Cardiac muscle cell (in vitro differentiated cells and primary cell): ENCODE measurements at regions not wholly inside any gene's neighbourhood (a gene's known extent, or its start where the extent isn't known, plus 50 kb on each side); places are given as distances from the start of the nearest gene placed in this dataset.

Source experiments
- DNase-seq, 2 donors: peaks; one replicate each; pipeline versions ENCODE4 v3.0.0 to v3.0.0-alpha.2; 2010 to 2017; ENCODE audit warnings: low read depth in 1 of 2, low spot score in 1 of 2
- H3K27ac ChIP-seq: fragments of 200-600 bp; sonication (generic); 2 replicates; pipeline ENCODE4 v1.5.1; 2016
- H3K27me3 ChIP-seq: fragments of 200-600 bp; sonication (generic); 2 replicates; pipeline ENCODE4 v1.6.0; 2016; ENCODE audit warnings: control low read depth
- H3K36me3 ChIP-seq: fragments of 200-600 bp; sonication (generic); 2 replicates; pipeline ENCODE4 v1.5.1; 2016; ENCODE audit warnings: control low read depth
- H3K4me1 ChIP-seq: fragments of 200-600 bp; sonication (generic); 2 replicates; pipeline ENCODE4 v1.8.1; 2017; ENCODE audit warnings: low read depth, mild to moderate bottlenecking, mixed run types
- H3K4me3 ChIP-seq: fragments of 200-600 bp; sonication (generic); 2 replicates; pipeline ENCODE4 v1.5.1; 2016; ENCODE audit warnings: mild to moderate bottlenecking
- H3K9me3 ChIP-seq: fragments of 200-600 bp; sonication (generic); 2 replicates; pipeline ENCODE4 v1.5.1; 2017; ENCODE audit warnings: low read depth, mild to moderate bottlenecking, control low read depth
- TF ChIP-seq, protein P1 (sequence below): IDR thresholded peaks from 2 replicates; pipeline ENCODE4 v1.5.1; 2012; ENCODE audit warnings: low read depth, mild to moderate bottlenecking, low read length

DNA sequence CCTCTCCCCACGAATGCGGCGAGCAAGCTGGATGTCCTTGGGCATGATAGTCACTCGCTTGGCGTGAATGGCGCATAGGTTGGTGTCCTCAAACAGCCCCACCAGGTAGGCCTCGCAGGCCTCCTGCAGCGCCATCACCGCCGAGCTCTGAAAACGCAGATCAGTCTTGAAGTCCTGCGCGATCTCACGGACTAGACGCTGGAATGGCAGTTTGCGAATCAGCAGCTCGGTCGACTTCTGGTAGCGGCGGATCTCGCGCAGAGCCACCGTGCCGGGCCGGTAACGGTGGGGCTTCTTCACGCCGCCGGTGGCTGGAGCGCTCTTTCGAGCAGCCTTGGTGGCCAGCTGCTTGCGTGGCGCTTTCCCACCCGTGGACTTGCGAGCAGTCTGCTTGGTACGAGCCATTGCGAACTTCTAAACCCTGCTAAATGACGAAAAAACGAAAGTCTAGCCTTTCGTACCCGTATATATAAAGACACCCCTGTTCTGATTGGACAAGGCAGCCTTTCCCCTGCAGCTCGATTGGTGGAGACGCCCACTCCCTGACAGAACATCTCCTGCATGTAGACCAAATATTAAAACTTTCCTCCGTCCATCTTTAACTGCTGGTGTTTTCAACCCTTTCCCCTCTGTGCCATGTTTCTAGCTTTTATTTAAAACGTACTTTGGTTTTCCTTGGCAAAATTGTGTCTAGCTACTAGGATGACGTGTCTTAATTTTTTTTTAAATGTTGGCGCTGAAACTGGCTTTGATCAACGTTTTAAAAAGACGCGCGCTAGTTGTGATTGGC lies 109.8 kb downstream of the HFE start:
- H3K36me3 ChIP-seq, result no peaks in the 10 kb centered on the region
- TF ChIP-seq, protein P1, sequence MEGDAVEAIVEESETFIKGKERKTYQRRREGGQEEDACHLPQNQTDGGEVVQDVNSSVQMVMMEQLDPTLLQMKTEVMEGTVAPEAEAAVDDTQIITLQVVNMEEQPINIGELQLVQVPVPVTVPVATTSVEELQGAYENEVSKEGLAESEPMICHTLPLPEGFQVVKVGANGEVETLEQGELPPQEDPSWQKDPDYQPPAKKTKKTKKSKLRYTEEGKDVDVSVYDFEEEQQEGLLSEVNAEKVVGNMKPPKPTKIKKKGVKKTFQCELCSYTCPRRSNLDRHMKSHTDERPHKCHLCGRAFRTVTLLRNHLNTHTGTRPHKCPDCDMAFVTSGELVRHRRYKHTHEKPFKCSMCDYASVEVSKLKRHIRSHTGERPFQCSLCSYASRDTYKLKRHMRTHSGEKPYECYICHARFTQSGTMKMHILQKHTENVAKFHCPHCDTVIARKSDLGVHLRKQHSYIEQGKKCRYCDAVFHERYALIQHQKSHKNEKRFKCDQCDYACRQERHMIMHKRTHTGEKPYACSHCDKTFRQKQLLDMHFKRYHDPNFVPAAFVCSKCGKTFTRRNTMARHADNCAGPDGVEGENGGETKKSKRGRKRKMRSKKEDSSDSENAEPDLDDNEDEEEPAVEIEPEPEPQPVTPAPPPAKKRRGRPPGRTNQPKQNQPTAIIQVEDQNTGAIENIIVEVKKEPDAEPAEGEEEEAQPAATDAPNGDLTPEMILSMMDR, result no peak
- DNase-seq, result peak; percentile 79 to 94

DNA sequence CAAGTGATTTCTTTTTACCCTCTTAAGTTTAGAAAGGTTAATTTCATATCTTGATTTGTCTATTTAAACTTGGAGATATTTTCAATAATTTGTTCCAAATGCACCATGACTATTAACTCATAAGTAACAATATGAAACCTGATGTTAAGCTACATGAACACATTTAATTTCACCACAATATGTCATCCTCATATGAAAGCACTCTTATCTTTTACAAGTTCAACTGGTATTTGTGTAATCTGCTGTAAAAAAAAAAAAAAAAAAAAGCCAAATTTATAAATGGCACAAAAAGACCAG lies 110.4 kb downstream of the HFE start:
- Histone ChIP-seq H3K27ac (peak overlapping the region; percentile 90), H3K4me1 (peaks cover 18% of the 10 kb centered on the region), H3K4me3 (peak overlapping the region; percentile 75), H3K27me3 (no peaks in the 10 kb centered on the region), H3K9me3 (no peaks in the 10 kb centered on the region), H3K36me3 (no peaks in the 10 kb centered on the region)
- TF ChIP-seq, protein P1, result no peak
- DNase-seq, result no peak

More for the DNA sequence above, 109.8 kb downstream of the HFE start:
- no peaks in the 10 kb centered on the region for H3K27me3 ChIP-seq
- no peaks in the 10 kb centered on the region for H3K9me3 ChIP-seq
- H3K4me1 ChIP-seq, result peaks cover 18% of the 10 kb centered on the region
- peak overlapping the region; percentile 66 for H3K27ac ChIP-seq
- H3K4me3 ChIP-seq, result peak overlapping the region; percentile 75

DNA sequence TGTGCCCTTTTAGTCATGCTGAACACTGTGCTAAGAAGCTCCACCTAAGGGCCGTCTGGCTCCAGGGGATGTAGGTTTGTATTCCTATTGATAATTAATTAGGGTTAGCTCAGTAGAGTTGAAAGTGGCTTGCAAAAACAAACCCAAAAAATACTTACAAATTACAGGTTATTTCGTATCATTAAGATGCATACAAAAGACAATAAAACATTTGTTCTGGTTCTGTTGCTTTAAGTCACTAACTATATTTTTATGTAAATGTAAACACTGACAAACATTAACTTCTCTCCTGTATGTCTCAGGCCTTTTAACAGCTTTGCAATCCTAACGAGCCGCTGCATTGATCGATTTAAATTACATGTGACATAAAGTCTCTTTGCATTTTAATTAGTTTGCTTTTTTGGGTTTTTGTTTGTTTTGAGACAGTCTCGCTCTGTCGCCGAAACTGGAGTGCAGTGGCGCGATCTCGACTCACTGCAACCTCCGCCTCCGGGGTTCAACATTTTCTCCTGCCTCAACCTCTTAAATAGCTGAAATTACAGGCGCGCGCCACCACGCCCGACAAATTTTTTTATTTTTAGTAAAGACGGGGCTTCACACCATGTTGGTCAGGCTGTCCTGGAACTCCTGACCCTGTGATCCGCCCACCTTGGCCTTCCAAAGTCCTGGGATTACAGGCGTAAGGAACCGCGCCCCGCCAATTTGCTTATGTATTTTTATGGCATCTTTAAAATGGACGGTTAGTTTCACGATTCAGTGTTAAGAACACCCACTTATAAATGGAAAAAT lies 110.9 kb downstream of the HFE start:
- Histone ChIP-seq H3K27ac (peak overlapping the region; percentile 90), H3K9me3 (no peaks in the 10 kb centered on the region), H3K36me3 (no peaks in the 10 kb centered on the region), H3K4me1 (peaks cover 18% of the 10 kb centered on the region), H3K27me3 (no peaks in the 10 kb centered on the region), H3K4me3 (peak overlapping the region; percentile 75)
- TF ChIP-seq, protein P1, result no peak
- peak; percentile 24 to 32 for DNase-seq

DNA sequence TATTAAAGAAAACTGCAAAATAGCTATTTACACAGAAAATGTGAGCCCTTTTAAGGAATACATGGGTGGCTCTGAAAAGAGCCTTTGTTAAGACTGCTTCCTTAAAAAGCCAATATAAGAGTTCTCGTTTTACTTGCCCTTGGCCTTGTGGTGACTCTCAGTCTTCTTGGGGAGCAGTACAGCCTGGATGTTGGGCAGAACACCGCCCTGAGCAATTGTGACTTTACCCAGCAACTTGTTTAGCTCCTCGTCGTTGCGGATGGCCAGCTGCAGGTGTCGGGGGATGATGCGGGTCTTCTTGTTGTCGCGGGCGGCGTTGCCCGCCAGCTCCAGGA lies 111.5 kb downstream of the HFE start:
- no peaks in the 10 kb centered on the region for H3K9me3 ChIP-seq
- H3K4me3 ChIP-seq, result peak overlapping the region; percentile 75
- H3K27me3 ChIP-seq, result no peaks in the 10 kb centered on the region
- H3K27ac ChIP-seq, result peak overlapping the region; percentile 90
- no peaks in the 10 kb centered on the region for H3K36me3 ChIP-seq
- TF ChIP-seq, protein P1, result no peak
- no peak for DNase-seq
- peaks cover 18% of the 10 kb centered on the region for H3K4me1 ChIP-seq

DNA sequence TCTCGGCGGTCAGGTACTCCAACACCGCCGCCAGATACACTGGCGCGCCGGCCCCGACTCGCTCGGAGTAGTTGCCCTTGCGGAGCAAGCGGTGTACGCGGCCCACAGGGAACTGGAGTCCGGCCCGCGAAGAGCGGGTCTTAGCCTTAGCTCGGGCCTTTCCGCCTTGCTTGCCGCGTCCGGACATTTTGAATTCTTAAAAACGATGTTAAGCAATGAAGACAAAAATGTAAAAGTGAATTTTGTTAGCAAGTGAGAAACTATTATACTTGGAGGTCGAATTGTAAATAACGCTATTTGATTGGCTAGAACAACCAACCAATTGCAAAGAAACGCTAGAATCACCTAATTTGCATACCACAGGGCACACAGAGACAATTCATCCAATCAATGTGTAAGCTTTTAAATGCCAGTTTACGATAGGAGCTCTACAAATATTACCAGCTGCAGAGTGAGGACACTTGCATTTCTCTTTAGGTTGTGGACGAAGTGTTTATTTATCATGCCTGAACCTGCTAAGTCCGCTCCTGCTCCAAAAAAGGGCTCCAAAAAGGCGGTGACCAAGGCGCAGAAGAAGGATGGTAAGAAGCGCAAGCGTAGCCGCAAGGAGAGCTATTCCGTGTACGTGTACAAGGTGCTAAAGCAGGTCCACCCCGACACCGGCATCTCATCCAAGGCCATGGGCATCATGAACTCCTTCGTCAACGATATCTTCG lies 112.0 kb downstream of the HFE start:
- Histone ChIP-seq H3K27me3 (no peaks in the 10 kb centered on the region), H3K9me3 (no peaks in the 10 kb centered on the region), H3K27ac (peak overlapping the region; percentile 90), H3K36me3 (no peaks in the 10 kb centered on the region), H3K4me3 (peak overlapping the region; percentile 75), H3K4me1 (peaks cover 18% of the 10 kb centered on the region)
- peak; percentile 87 to 96 for DNase-seq
- TF ChIP-seq, protein P1, result no peak
